ENCODE measurements at regions not wholly inside any gene's neighbourhood (a gene's known extent, or its start where the extent isn't known, plus 50 kb on each side); places are given as distances from the start of the nearest gene placed in this dataset.

DNA sequence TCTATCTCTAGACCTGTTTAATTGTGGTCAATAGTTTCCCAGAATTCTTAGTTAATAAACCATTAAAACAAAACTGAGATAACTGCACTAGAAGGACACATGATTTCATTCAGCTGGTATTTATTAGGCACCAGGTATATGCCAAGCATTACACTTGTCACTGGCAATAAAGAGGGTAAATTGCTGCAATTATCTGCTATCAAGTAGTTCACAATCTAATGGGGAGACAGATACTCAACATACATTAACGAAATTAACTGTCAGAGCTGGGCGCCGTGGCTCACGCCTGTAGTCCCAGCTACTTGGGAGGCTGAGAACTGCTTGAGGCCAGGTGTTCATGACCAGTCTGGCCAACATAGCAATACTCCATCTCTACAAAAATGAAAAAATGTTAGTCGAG is 71.7 kb upstream of the WIPF1 start:
- no peak for TF ChIP-seq POLR2A (IDR thresholded peaks at IDR 0.05)
- TF ChIP-seq CTCF (IDR thresholded peaks at IDR 0.05), result no peak
